Esophagus muscularis mucosa (tissue), 4 donors: ENCODE measurements at regions not wholly inside any gene's neighbourhood (a gene's known extent, or its start where the extent isn't known, plus 50 kb on each side); places are given as distances from the start of the nearest gene placed in this dataset.

Experiments used
- EP300 ChIP-seq: sonication (generic); formaldehyde crosslinking; IDR thresholded peaks from one replicate; pipeline ENCODE4 v1.6.1; 2017; ENCODE audit warnings: antibody characterized with exemption
- POLR2A ChIP-seq: fragments of 450-650 bp; IDR thresholded peaks from one replicate; pipeline ENCODE4 v1.6.1; 2017; ENCODE audit warnings: antibody characterized with exemption, moderate library complexity, mild to moderate bottlenecking, low read depth
- TF ChIP-seq, protein P1 (sequence below), 3 experiments: fragments of 200-600 bp in 2 of 3; fragments of 450-650 bp in 1 of 3; sonication (generic) in 2 of 3; IDR thresholded peaks; one replicate each; pipeline ENCODE4 v1.5.1; 2017 to 2019; ENCODE audit warnings: antibody characterized with exemption in 3 of 3, mild to moderate bottlenecking in 2 of 3, moderate library complexity in 1 of 3

DNA sequence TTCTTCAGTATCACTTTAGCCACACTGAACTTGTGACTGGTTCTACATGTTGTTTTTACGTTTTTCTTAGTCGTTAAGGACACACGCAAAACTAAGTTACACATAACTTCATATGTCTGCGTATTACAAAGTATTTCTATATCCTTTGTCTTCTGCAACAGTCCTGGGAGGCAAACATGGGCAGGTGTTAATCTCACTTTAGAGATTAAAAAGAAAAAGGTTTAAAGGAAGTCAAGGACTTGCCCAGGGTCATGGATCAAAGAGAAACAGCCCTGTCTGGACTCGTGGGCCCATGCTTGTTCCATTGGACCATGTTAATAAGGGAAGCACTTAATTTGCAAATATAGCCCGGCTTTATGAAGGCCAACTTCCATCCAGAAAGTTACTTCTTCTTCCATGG, 98.6 kb upstream of the LPP start:
- TF ChIP-seq POLR2A (no peak), EP300 (no peak)
- TF ChIP-seq, protein P1, sequence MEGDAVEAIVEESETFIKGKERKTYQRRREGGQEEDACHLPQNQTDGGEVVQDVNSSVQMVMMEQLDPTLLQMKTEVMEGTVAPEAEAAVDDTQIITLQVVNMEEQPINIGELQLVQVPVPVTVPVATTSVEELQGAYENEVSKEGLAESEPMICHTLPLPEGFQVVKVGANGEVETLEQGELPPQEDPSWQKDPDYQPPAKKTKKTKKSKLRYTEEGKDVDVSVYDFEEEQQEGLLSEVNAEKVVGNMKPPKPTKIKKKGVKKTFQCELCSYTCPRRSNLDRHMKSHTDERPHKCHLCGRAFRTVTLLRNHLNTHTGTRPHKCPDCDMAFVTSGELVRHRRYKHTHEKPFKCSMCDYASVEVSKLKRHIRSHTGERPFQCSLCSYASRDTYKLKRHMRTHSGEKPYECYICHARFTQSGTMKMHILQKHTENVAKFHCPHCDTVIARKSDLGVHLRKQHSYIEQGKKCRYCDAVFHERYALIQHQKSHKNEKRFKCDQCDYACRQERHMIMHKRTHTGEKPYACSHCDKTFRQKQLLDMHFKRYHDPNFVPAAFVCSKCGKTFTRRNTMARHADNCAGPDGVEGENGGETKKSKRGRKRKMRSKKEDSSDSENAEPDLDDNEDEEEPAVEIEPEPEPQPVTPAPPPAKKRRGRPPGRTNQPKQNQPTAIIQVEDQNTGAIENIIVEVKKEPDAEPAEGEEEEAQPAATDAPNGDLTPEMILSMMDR (IDR thresholded peaks at IDR 0.05), result no peak
